HG03565 (cell line): ENCODE measurements at regions not wholly inside any gene's neighbourhood (a gene's known extent, or its start where the extent isn't known, plus 50 kb on each side); places are given as distances from the start of the nearest gene placed in this dataset.
"Not testable (repeated sequence)": the region's sequence is repeated elsewhere in the genome, so short reads cannot be mapped to it uniquely, and the experiment has no call there.

Source experiments
- ATAC-seq: cut with Tn5 transposase; IDR thresholded peaks from one replicate; pipeline ENCODE4 v1.9.1; 2021; ENCODE audit warnings: mild to moderate bottlenecking, moderate library complexity; ENCODE audit not compliant: unreplicated experiment

DNA sequence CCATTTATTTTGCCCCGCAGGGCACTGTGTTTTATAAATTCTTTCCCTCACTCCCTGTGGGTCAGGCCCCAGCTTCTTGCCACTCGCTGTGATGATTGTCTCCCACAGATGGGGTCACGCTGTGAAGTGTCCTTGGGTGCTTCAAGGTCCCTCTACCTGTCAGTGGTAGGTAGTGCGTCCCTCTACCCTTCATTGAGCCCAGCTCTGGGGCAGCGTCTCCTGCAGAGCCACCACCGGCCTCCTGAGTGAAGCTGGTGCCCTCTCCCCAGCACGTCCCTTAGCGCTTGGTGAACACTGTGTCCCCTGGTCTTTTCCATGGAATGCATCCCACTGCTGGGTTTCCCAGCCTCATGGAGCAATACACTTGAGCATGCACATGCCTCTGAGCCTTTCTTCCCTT is 108.2 kb downstream of the NRN1 start:
- no peak for ATAC-seq

DNA sequence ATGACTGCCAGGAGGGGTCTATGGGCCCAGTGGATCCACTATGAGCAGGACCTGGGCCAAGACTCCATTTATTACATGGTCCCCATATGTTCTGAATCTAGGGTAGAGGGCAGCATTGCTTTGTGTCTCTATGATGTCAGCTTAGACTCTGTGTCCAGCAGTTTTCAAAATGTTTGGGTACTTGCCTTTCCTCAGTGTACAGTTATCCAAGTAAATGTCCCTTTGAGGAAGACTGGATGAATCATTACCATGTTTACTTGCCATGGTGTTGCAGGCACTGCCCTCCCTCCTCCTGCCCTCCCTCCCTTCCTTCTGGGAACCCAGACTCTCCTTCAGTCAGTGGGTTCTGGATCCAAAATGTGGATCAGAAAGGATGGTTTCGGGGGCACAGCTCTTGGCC is 108.6 kb downstream of the NRN1 start:
- no peak for ATAC-seq

DNA sequence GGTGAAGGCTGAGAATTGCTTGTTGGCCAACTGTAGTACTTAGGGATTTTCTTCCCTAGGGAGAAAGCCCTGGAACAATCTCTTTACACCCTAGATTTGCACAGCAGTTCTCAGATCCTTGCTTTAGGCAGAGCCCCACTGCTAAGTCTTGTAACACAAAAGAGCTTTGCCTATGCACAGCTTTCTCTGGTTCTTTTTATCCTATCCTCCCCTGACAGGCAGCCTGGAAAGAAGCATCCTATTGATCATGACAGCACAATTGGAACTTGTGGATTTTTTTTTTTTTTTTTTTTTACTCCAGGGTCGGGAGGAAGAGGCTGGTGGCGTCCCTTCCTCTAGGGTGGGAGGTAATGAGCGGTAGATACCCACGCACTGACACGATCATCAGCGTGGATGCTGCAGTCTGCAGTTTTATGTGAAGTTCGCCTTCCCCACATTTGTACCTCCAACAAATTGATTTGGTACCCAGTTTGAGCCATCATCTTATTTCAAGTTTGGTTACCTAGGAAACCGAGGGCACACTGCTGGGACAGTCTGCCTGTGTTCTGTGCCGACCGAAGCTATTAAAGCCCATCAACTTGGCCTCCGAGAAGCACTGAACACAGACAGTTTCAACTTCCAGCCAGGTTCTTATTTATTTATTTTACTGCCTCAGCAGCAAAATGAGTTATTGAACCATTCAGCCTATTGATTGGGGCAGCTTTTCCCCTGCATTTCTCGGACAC is 110.1 kb downstream of the NRN1 start:
- ATAC-seq, result no peak

DNA sequence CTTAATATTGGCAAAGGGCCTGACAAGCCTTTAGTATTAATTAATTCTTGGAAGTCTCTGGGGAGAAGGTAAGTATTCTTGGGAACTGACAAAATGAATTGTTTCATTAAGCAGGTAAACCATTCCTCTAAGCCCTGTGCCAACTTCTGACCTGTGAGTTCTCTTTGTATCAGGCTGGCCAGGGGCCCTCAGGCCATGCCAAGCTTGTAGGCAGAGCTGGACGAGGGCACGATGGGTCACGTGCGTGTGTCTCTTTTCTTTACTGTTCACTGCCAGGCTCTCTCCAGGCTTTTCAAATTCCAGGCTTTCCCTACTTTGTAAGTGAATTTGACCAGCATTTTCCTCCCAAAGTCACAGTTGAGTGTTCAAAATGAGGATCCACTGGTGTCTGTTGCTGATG is 112.4 kb downstream of the NRN1 start:
- no peak for ATAC-seq

DNA sequence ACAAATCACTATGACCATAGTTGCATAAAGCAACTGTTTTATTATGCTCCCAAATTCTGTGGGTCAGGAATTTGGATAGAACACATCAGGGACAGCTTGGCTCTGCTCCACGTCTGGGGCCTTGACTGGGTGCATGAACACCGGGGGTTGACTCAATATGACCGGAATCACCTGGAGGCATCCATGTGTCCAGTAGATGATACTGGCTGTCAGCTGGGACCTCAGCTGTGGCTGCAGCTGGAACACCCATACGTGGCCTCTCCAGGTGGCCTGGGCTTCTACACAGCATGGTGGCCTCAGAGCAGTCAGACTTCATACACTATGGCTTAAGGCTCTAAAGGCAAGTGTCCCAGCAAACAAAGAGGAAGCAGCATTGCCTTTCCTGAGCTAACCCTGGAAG is 113.4 kb downstream of the NRN1 start:
- ATAC-seq, result no peak

GRCh38 chr6:5892669-5893068 is 114.1 kb downstream of the NRN1 start:
- no peak for ATAC-seq

GRCh38 chr6:5878792-5879191 is 127.9 kb downstream of the NRN1 start:
- ATAC-seq, result no peak

- no peak for ATAC-seq
Observed at GRCh38 chr6:5876076-5876475, 130.6 kb downstream of the NRN1 start.

DNA sequence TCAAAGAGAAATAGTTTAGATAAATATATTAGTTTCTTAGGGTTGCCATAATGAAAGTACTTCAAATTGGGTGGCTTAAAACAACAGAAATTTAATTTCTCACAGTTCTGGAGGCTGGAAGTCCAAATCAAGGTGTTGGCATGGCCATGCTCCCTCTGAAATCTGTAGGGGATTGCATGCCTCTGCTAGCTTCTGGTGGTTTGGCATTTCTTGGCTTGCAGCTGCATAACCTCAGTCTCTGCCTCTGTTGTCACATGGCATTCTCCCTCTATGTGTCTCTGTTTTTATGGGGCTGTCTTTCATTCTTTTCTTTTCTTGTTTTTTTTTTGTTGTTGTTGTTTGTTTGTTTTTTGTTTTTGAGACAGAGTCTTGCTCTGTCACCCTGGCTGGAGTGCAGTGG is 132.7 kb downstream of the NRN1 start:
- ATAC-seq, result not testable (repeated sequence)

DNA sequence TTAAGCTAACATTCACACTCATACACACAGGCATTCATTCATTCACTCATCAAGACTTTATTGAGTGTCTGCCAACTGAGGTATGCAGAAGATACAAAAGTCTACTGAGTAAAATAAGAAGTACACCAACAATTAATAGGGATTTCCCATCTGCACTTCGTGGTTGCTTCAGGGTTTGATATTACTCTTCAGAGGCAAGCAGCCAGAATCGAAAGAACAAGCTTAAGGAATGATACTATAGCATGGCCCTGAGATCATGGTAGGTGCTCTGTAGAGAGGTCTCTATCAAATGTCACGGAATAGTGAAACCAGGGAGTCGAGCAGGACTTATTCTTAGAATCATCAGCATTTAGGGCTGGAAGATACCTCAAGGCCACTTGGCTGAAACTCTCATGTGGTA is 135.4 kb downstream of the NRN1 start:
- peak; percentile 63 for ATAC-seq

DNA sequence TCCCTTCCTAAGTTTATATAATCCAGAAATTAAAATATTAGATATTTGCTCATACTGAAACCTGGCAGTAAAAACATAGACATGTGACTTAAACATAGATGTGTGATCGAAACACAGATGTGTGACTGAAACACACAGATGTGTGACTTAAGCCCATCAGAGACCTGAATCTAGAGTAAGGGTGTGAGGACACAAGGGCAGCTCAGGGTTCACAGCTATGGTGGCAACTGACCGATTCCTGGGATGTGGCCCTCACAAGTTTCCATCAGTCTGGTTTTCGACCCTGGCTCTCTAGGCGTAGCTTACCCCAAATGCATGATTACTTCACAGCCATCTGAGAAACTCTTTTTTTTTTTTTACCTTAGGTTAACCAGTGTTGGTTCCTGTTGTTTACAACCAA is 137.0 kb downstream of the NRN1 start:
- no peak for ATAC-seq

DNA sequence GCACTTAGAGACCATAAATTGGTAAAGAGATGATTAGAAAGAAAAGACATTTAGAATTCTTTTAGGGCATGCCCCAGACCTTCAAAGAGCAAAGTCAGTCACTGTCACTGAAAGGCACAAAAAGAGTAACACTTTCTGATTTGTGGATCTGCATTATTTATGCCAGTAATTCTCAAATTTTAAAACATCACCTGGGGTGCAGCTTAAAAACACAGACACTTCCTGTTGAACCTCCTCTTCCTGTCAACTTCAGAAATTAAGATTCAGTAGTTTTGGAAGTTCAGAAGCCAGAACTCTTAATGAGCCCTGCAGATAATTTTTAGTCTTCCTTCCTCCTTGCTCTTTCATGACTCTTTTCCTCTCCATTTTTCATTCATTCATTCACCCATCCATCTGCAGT is 137.5 kb downstream of the NRN1 start:
- ATAC-seq, result no peak

- no peak for ATAC-seq
Observed at GRCh38 chr6:5866547-5867051, 140.1 kb downstream of the NRN1 start.

DNA sequence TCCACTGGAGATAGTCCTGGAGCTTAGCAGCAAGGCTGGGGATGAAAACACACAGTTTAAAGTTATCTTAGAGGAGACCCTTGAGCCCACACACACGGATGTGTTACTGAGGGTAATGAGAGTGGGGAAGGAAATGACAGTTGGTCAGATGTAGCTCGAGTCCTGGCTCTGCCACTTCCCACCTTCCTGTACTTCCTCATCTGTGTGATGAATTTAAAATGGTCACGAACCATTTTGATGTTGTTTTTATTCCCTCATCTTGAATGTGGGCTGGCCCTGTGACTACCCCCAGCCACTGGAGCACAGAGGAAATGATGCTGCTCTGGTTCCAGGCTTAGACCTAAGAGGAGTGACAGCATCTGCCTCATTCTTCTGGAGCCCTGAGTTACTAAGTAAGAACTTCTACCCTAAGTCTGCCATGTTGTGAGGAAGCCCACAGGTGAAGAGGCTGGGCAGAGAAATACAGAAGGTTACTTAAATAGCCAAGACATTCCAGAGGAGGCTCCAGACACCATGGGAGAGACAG is 141.2 kb downstream of the NRN1 start:
- no peak for ATAC-seq

DNA sequence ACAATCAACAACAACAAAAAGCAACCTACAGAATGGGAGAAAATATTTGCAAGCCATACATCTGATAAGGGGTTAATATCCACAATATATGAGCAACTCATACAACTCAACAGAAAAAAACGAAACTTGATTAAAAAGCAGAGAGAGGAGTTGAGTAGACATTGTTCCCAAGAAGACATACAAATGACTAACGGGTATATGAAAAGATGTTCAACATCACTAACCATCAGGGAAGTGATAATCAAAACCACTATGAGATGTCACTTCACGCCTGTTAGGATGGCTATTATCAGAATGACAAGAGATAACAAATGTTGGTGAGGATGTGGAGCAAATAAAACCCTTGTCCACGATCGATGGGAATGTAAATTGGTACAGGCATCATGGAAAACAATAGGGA is 145.9 kb downstream of the NRN1 start:
- ATAC-seq, result no peak

DNA sequence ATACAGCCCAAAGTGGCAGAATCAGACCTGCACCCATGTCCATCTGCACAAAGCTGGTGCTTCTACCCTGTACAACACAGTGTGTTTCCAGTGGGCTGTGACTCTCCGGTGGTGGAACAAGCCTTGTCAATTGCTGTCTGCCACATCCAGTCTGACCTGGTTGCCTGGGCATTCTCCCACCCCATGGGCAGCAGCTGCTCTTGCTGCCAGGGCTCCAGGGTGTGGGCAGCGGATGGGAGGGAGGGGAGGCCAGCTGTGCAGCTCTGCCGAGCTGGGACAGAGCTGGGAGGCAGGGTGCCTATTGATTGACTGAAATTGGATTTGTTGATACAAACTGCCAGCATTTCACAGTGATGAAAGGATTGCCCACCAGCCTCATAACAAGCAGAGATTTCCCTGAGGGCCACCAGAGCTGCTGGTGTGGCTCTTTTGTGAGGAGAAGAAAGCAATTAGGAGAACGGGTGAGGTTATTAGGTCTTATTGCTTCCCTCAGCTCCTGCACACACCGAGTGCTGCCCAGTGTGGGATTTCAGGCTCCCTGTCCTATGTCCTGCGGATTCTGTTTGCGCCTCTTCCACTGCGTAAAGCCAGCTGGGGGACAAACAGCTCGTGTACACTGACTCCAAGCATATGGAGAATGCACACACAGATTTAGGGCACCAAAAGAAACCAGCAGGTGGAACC is 150.8 kb downstream of the NRN1 start:
- no peak for ATAC-seq

GRCh38 chr6:5854899-5855298 is 151.8 kb downstream of the NRN1 start:
- no peak for ATAC-seq

DNA sequence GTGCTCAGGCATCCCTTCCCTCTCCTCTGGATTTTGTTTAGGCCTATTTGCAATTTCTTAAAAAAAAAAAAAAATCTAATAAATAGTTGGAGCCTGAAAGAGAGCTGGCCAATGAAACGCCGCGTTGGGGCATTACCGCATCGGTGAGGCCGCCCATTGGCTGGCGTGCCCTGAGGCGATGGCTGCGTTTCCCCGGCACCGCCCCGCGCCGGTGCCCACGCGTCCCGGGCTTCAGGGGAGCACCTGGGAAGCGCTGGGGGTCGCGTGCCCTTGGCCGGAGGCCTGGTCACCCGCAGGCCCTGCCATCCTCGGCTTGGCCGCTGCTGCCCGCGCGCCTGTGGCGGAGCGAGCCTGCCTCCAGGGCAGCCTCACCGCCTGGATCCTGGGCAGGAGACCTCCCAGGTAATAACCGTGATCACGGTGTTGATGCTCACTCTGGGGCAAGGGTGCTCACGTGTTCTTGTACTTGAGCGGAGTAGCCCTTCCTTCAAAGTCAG is 155.4 kb downstream of the NRN1 start:
- peak; percentile 74 for ATAC-seq

DNA sequence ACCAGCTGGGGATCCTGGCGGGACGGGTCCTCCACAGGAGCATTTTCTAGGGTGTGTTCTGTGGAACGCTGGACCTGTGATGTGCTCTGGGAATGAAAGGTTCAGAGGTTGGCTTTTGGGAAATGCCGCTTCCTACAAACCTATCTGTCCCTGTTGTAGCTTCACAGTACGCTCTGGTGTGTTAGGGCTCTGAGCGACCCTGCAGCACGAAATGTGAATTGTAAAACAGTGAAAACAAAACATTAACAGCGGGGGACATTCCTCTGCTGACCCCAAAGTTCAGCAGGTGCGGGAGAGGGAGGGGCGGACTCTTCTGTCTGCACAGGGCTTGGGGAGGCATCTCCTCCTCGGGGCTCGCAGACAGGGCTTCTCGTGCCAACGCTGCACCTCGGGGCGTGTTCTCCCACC is 155.9 kb downstream of the NRN1 start:
- no peak for ATAC-seq

DNA sequence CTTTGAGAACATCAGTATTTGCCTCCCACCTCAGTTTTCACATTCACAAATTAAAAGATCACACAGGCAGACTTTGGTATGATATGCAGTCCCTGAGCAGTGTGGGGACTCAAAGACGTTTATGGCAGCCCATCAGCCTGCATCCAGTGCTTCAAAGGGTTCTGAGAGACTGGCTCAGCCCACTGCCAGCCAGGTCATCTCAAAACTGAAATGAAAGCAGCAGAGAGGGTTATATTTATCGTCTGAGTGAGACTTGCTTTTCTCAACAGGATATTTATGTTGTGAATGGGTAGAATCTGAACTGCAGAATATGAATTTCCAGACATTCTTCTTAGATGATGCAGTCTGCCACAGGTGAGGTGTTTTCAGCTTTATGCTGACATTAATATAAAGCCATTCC is 159.8 kb downstream of the NRN1 start:
- peak; percentile 50 for ATAC-seq

GRCh38 chr6:5846335-5846734 is 160.4 kb downstream of the NRN1 start:
- ATAC-seq, result no peak

DNA sequence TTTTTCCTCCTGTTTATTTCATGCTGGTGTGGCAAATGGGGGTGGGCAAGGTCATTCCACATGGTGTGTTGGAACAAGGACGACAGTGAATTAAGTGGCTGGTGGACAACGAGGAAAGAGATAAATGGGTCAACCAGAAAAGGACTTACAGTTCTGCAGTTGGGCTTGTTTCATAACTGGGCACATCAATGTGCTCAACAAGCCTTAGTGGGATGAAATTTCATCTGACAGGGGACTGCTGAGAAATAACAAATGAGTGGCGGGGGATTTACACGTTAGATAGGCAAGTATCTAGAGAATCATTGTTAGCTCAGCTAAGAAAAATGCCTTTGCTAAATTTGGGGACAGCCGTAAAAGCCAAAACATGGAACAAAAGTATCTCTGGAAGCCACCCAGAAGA is 163.6 kb downstream of the NRN1 start:
- ATAC-seq, result no peak
